ENCODE measurements at regions not wholly inside any gene's neighbourhood (a gene's known extent, or its start where the extent isn't known, plus 50 kb on each side); places are given as distances from the start of the nearest gene placed in this dataset.

- H3K27ac ChIP-seq (ENCODE audit: low read depth, low read length) = no peak overlapping the region
These were observed 112.4 kb upstream of the CXCL13 start for GRCh38 chr4:77493120-77493752.

GRCh38 chr4:77493829-77494551 lies 111.6 kb upstream of the CXCL13 start:
- no peak overlapping the region for H3K4me3 ChIP-seq (ENCODE audit: low read length in 3 of 3)
- H3K4me1 ChIP-seq (ENCODE audit: control insufficient read depth in 3 of 3, insufficient read depth in 3 of 3, low read length in 3 of 3) = no peaks in the 10 kb centered on the region
- no peak overlapping the region for H3K27ac ChIP-seq (ENCODE audit: low read depth, low read length)
- H3K9ac ChIP-seq (ENCODE audit: low read depth in 1 of 3, low read length in 3 of 3) = no peak overlapping the region
- no peaks in the 10 kb centered on the region for H3K27me3 ChIP-seq (ENCODE audit: control insufficient read depth in 3 of 3, insufficient read depth in 3 of 3, low read length in 3 of 3)
- H3K36me3 ChIP-seq (ENCODE audit: control insufficient read depth in 3 of 3, insufficient read depth in 3 of 3, low read length in 3 of 3) = no peaks in the 10 kb centered on the region
- no peaks in the 10 kb centered on the region for H3K9me3 ChIP-seq (ENCODE audit: control insufficient read depth in 3 of 3, low read length in 3 of 3)

More at GRCh38 chr4:77493120-77493752, 112.4 kb upstream of the CXCL13 start:
- H3K9ac ChIP-seq (ENCODE audit: low read depth in 1 of 3, low read length in 3 of 3) = no peak overlapping the region
- no peak overlapping the region for H3K4me3 ChIP-seq (ENCODE audit: low read length in 3 of 3)
- no peaks in the 10 kb centered on the region for H3K9me3 ChIP-seq (ENCODE audit: control insufficient read depth in 3 of 3, low read length in 3 of 3)
- H3K27me3 ChIP-seq (ENCODE audit: control insufficient read depth in 3 of 3, insufficient read depth in 3 of 3, low read length in 3 of 3) = no peaks in the 10 kb centered on the region
- H3K4me1 ChIP-seq (ENCODE audit: control insufficient read depth in 3 of 3, insufficient read depth in 3 of 3, low read length in 3 of 3) = no peaks in the 10 kb centered on the region
- no peaks in the 10 kb centered on the region for H3K36me3 ChIP-seq (ENCODE audit: control insufficient read depth in 3 of 3, insufficient read depth in 3 of 3, low read length in 3 of 3)

- H3K9me3 ChIP-seq (ENCODE audit: control insufficient read depth in 3 of 3, low read length in 3 of 3) = no peaks in the 10 kb centered on the region
- no peak overlapping the region for H3K27ac ChIP-seq (ENCODE audit: low read depth, low read length)
- no peak overlapping the region for H3K9ac ChIP-seq (ENCODE audit: low read depth in 1 of 3, low read length in 3 of 3)
- H3K27me3 ChIP-seq (ENCODE audit: control insufficient read depth in 3 of 3, insufficient read depth in 3 of 3, low read length in 3 of 3) = no peaks in the 10 kb centered on the region
- no peaks in the 10 kb centered on the region for H3K4me1 ChIP-seq (ENCODE audit: control insufficient read depth in 3 of 3, insufficient read depth in 3 of 3, low read length in 3 of 3)
- H3K36me3 ChIP-seq (ENCODE audit: control insufficient read depth in 3 of 3, insufficient read depth in 3 of 3, low read length in 3 of 3) = no peaks in the 10 kb centered on the region
- no peak overlapping the region for H3K4me3 ChIP-seq (ENCODE audit: low read length in 3 of 3)
These were observed 109.2 kb upstream of the CXCL13 start for GRCh38 chr4:77496457-77496856.

- Histone ChIP-seq H3K36me3 (ENCODE audit: control insufficient read depth in 3 of 3, insufficient read depth in 3 of 3, low read length in 3 of 3) (no peaks in the 10 kb centered on the region), H3K27me3 (ENCODE audit: control insufficient read depth in 3 of 3, insufficient read depth in 3 of 3, low read length in 3 of 3) (no peaks in the 10 kb centered on the region), H3K4me3 (ENCODE audit: low read length in 3 of 3) (no peak overlapping the region), H3K27ac (ENCODE audit: low read depth, low read length) (no peak overlapping the region), H3K4me1 (ENCODE audit: control insufficient read depth in 3 of 3, insufficient read depth in 3 of 3, low read length in 3 of 3) (no peaks in the 10 kb centered on the region), H3K9me3 (ENCODE audit: control insufficient read depth in 3 of 3, low read length in 3 of 3) (no peaks in the 10 kb centered on the region), H3K9ac (ENCODE audit: low read depth in 1 of 3, low read length in 3 of 3) (no peak overlapping the region)
These were observed 104.8 kb upstream of the CXCL13 start for GRCh38 chr4:77500801-77501200.

- Histone ChIP-seq H3K9me3 (ENCODE audit: control insufficient read depth in 3 of 3, low read length in 3 of 3) (no peaks in the 10 kb centered on the region), H3K4me1 (ENCODE audit: control insufficient read depth in 3 of 3, insufficient read depth in 3 of 3, low read length in 3 of 3) (no peaks in the 10 kb centered on the region), H3K27ac (ENCODE audit: low read depth, low read length) (no peak overlapping the region), H3K9ac (ENCODE audit: low read depth in 1 of 3, low read length in 3 of 3) (no peak overlapping the region), H3K36me3 (ENCODE audit: control insufficient read depth in 3 of 3, insufficient read depth in 3 of 3, low read length in 3 of 3) (no peaks in the 10 kb centered on the region), H3K27me3 (ENCODE audit: control insufficient read depth in 3 of 3, insufficient read depth in 3 of 3, low read length in 3 of 3) (no peaks in the 10 kb centered on the region), H3K4me3 (ENCODE audit: low read length in 3 of 3) (no peak overlapping the region)
These were observed 104.4 kb upstream of the CXCL13 start for GRCh38 chr4:77501240-77501639.

GRCh38 chr4:77501851-77502250 lies 103.8 kb upstream of the CXCL13 start:
- Histone ChIP-seq H3K4me3 (ENCODE audit: low read length in 3 of 3) (no peak overlapping the region), H3K27me3 (ENCODE audit: control insufficient read depth in 3 of 3, insufficient read depth in 3 of 3, low read length in 3 of 3) (no peaks in the 10 kb centered on the region), H3K4me1 (ENCODE audit: control insufficient read depth in 3 of 3, insufficient read depth in 3 of 3, low read length in 3 of 3) (no peaks in the 10 kb centered on the region), H3K9me3 (ENCODE audit: control insufficient read depth in 3 of 3, low read length in 3 of 3) (no peaks in the 10 kb centered on the region), H3K36me3 (ENCODE audit: control insufficient read depth in 3 of 3, insufficient read depth in 3 of 3, low read length in 3 of 3) (no peaks in the 10 kb centered on the region), H3K27ac (ENCODE audit: low read depth, low read length) (no peak overlapping the region), H3K9ac (ENCODE audit: low read depth in 1 of 3, low read length in 3 of 3) (no peak overlapping the region)

- Histone ChIP-seq H3K9ac (ENCODE audit: low read depth in 1 of 3, low read length in 3 of 3) (no peak overlapping the region), H3K27ac (ENCODE audit: low read depth, low read length) (no peak overlapping the region), H3K36me3 (ENCODE audit: control insufficient read depth in 3 of 3, insufficient read depth in 3 of 3, low read length in 3 of 3) (no peaks in the 10 kb centered on the region), H3K4me1 (ENCODE audit: control insufficient read depth in 3 of 3, insufficient read depth in 3 of 3, low read length in 3 of 3) (no peaks in the 10 kb centered on the region), H3K9me3 (ENCODE audit: control insufficient read depth in 3 of 3, low read length in 3 of 3) (no peaks in the 10 kb centered on the region), H3K27me3 (ENCODE audit: control insufficient read depth in 3 of 3, insufficient read depth in 3 of 3, low read length in 3 of 3) (no peaks in the 10 kb centered on the region), H3K4me3 (ENCODE audit: low read length in 3 of 3) (no peak overlapping the region)
These were observed 101.2 kb upstream of the CXCL13 start for GRCh38 chr4:77504407-77504806.

- no peak overlapping the region for H3K9ac ChIP-seq (ENCODE audit: low read depth in 1 of 3, low read length in 3 of 3)
- H3K27ac ChIP-seq (ENCODE audit: low read depth, low read length) = no peak overlapping the region
- no peak overlapping the region for H3K4me3 ChIP-seq (ENCODE audit: low read length in 3 of 3)
- H3K36me3 ChIP-seq (ENCODE audit: control insufficient read depth in 3 of 3, insufficient read depth in 3 of 3, low read length in 3 of 3) = no peaks in the 10 kb centered on the region
- H3K9me3 ChIP-seq (ENCODE audit: control insufficient read depth in 3 of 3, low read length in 3 of 3) = no peaks in the 10 kb centered on the region
- H3K27me3 ChIP-seq (ENCODE audit: control insufficient read depth in 3 of 3, insufficient read depth in 3 of 3, low read length in 3 of 3) = no peaks in the 10 kb centered on the region
- H3K4me1 ChIP-seq (ENCODE audit: control insufficient read depth in 3 of 3, insufficient read depth in 3 of 3, low read length in 3 of 3) = no peaks in the 10 kb centered on the region
These were observed 100.2 kb upstream of the CXCL13 start for GRCh38 chr4:77505275-77505957.

GRCh38 chr4:77505958-77506319 lies 99.7 kb upstream of the CXCL13 start:
- Histone ChIP-seq H3K9ac (ENCODE audit: low read depth in 1 of 3, low read length in 3 of 3) (no peak overlapping the region), H3K9me3 (ENCODE audit: control insufficient read depth in 3 of 3, low read length in 3 of 3) (no peaks in the 10 kb centered on the region), H3K36me3 (ENCODE audit: control insufficient read depth in 3 of 3, insufficient read depth in 3 of 3, low read length in 3 of 3) (no peaks in the 10 kb centered on the region), H3K27ac (ENCODE audit: low read depth, low read length) (no peak overlapping the region), H3K4me3 (ENCODE audit: low read length in 3 of 3) (no peak overlapping the region), H3K4me1 (ENCODE audit: control insufficient read depth in 3 of 3, insufficient read depth in 3 of 3, low read length in 3 of 3) (no peaks in the 10 kb centered on the region), H3K27me3 (ENCODE audit: control insufficient read depth in 3 of 3, insufficient read depth in 3 of 3, low read length in 3 of 3) (no peaks in the 10 kb centered on the region)

- no peaks in the 10 kb centered on the region for H3K4me1 ChIP-seq (ENCODE audit: control insufficient read depth in 3 of 3, insufficient read depth in 3 of 3, low read length in 3 of 3)
- no peaks in the 10 kb centered on the region for H3K36me3 ChIP-seq (ENCODE audit: control insufficient read depth in 3 of 3, insufficient read depth in 3 of 3, low read length in 3 of 3)
- no peak overlapping the region for H3K9ac ChIP-seq (ENCODE audit: low read depth in 1 of 3, low read length in 3 of 3)
- no peaks in the 10 kb centered on the region for H3K27me3 ChIP-seq (ENCODE audit: control insufficient read depth in 3 of 3, insufficient read depth in 3 of 3, low read length in 3 of 3)
- no peaks in the 10 kb centered on the region for H3K9me3 ChIP-seq (ENCODE audit: control insufficient read depth in 3 of 3, low read length in 3 of 3)
- no peak overlapping the region for H3K27ac ChIP-seq (ENCODE audit: low read depth, low read length)
- H3K4me3 ChIP-seq (ENCODE audit: low read length in 3 of 3) = no peak overlapping the region
These were observed 95.3 kb upstream of the CXCL13 start for GRCh38 chr4:77510367-77510766.

Data from skeletal muscle tissue (tissue), 3 donors.